GM12878 (cell line): ENCODE measurements at regions not wholly inside any gene's neighbourhood (a gene's known extent, or its start where the extent isn't known, plus 50 kb on each side); places are given as distances from the start of the nearest gene placed in this dataset.

Experiments used
- BHLHE40 ChIP-seq, 2 experiments: fragments of 450-650 bp in 1 of 2; IDR thresholded peaks; 2 replicates each; pipeline ENCODE4 v1.6.1; 2011 to 2017; ENCODE audit warnings: low read depth in 2 of 2, borderline replicate concordance in 1 of 2, improper control_type of control experiment in 1 of 2, low read length in 1 of 2, mild to moderate bottlenecking in 1 of 2
- BMI1 ChIP-seq: fragments of 450-650 bp; IDR thresholded peaks from 2 replicates; pipeline ENCODE4 v1.6.1; 2016; ENCODE audit warnings: mild to moderate bottlenecking, moderate library complexity, borderline replicate concordance
- CBX3 ChIP-seq: fragments of 200-600 bp; sonication (generic); IDR thresholded peaks from 2 replicates; pipeline ENCODE4 v1.6.1; 2016; ENCODE audit warnings: low read depth, borderline replicate concordance
- CHD1 ChIP-seq: IDR thresholded peaks from 2 replicates; pipeline ENCODE4 v1.6.1; 2012; ENCODE audit warnings: low read depth, low read length, improper control_type of control experiment
- CREM ChIP-seq: IDR thresholded peaks from 2 replicates; pipeline ENCODE4 v1.6.1; 2014; ENCODE audit warnings: antibody characterized with exemption, low read depth
- E4F1 ChIP-seq: fragments of 450-650 bp; IDR thresholded peaks from 2 replicates; pipeline ENCODE4 v1.6.1; 2018; ENCODE audit warnings: borderline replicate concordance, mild to moderate bottlenecking; ENCODE audit not compliant: partially characterized antibody
- ETV6 ChIP-seq, 2 experiments: fragments of 450-650 bp in 1 of 2; IDR thresholded peaks in 1 of 2; conservative IDR thresholded peaks in 1 of 2; 2 replicates each; pipeline ENCODE4 v1.6.1; 2014; ENCODE audit warnings: antibody characterized with exemption in 1 of 2, borderline replicate concordance in 1 of 2, low read depth in 1 of 2, mild to moderate bottlenecking in 1 of 2, moderate library complexity in 1 of 2
- FOXM1 ChIP-seq: IDR thresholded peaks from 2 replicates; pipeline ENCODE4 v1.6.1; 2012; ENCODE audit warnings: low read depth, mild to moderate bottlenecking, inconsistent platforms, low read length, moderate library complexity
- GABPA ChIP-seq: IDR thresholded peaks from 2 replicates; pipeline ENCODE4 v1.6.1; 2014; ENCODE audit warnings: antibody characterized with exemption, low read depth, mild to moderate bottlenecking, inconsistent platforms
- GATAD2B ChIP-seq: fragments of 450-650 bp; conservative IDR thresholded peaks from 2 replicates; pipeline ENCODE4 v1.6.1; 2017; ENCODE audit warnings: low read depth, mild to moderate bottlenecking, moderate library complexity
- HDAC2 ChIP-seq: fragments of 200-600 bp; sonication (generic); IDR thresholded peaks from 2 replicates; pipeline ENCODE4 v1.6.1; 2017
- MTA3 ChIP-seq: IDR thresholded peaks from 2 replicates; pipeline ENCODE4 v1.6.1; 2012; ENCODE audit warnings: low read length, inconsistent platforms, borderline replicate concordance
- NR2F1 ChIP-seq: fragments of 450-650 bp; conservative IDR thresholded peaks from 2 replicates; pipeline ENCODE4 v1.6.1; 2017; ENCODE audit warnings: mild to moderate bottlenecking
- POLR2AphosphoS5 ChIP-seq: IDR thresholded peaks from 2 replicates; pipeline ENCODE4 v1.6.1; 2011; ENCODE audit warnings: mild to moderate bottlenecking, low read length, inconsistent platforms
- RFX5 ChIP-seq: IDR thresholded peaks from 2 replicates; pipeline ENCODE4 v1.6.1; 2011; ENCODE audit warnings: low read depth, low read length, improper control_type of control experiment
- SMC3 ChIP-seq: IDR thresholded peaks from 2 replicates; pipeline ENCODE4 v1.6.1; 2011; ENCODE audit warnings: low read length, improper control_type of control experiment, borderline replicate concordance
- SPI1 ChIP-seq: IDR thresholded peaks from 2 replicates; pipeline ENCODE4 v1.6.1; 2011; ENCODE audit warnings: low read depth, mild to moderate bottlenecking, low read length, moderate library complexity, borderline replicate concordance; ENCODE audit not compliant: insufficient read depth
- TCF3 ChIP-seq: IDR thresholded peaks from 2 replicates; pipeline ENCODE4 v1.6.1; 2012; ENCODE audit warnings: low read depth, mild to moderate bottlenecking, low read length, borderline replicate concordance; ENCODE audit not compliant: insufficient read depth
- ZNF207 ChIP-seq: fragments of 450-650 bp; IDR thresholded peaks from 2 replicates; pipeline ENCODE4 v1.6.1; 2014; ENCODE audit warnings: antibody characterized with exemption, mild to moderate bottlenecking, borderline replicate concordance
- ZNF217 ChIP-seq: fragments of 450-650 bp; IDR thresholded peaks from 2 replicates; pipeline ENCODE4 v1.6.1; 2017; ENCODE audit warnings: antibody characterized with exemption, mild to moderate bottlenecking
- TF ChIP-seq, protein P1 (sequence below): fragments of 450-650 bp; IDR thresholded peaks from 2 replicates; pipeline ENCODE4 v1.6.1; 2017; ENCODE audit warnings: mild to moderate bottlenecking, low read depth, inconsistent platforms; ENCODE audit not compliant: poor library complexity, severe bottlenecking
- TF ChIP-seq, protein P2 (sequence below): fragments of 450-650 bp; formaldehyde crosslinking; IDR thresholded peaks from 2 replicates; pipeline ENCODE4 v1.4.0; 2020; ENCODE audit warnings: mild to moderate bottlenecking, moderate library complexity

GRCh38 chr15:96234109-96234892, 96.2 kb upstream of the NR2F2 start (continued):
- 0 out of 2 replicates have a peak, but pooled peaks have one; percentile 66 for TF ChIP-seq ZNF217
- TF ChIP-seq FOXM1: peak; percentile 81
- TF ChIP-seq TCF3: peak; percentile 60; the same call in 1 of the 2 replicates
- TF ChIP-seq SPI1: peak; percentile 90
- TF ChIP-seq SMC3: no peak
- peak; percentile 90 for TF ChIP-seq CREM
- 0 out of 2 replicates have a peak, but pooled peaks have one; percentile 42 for TF ChIP-seq GATAD2B
- no peak for TF ChIP-seq E4F1
- no peak; the same call in 1 of the 2 replicates for TF ChIP-seq NR2F1
- TF ChIP-seq MTA3: peak; percentile 41; the same call in 1 of the 2 replicates
- 0 out of 4 replicates have a peak, but pooled peaks of 1 of the 2 experiments have one; percentile 12 for TF ChIP-seq BHLHE40 (IDR thresholded peaks at IDR 0.05; ENCODE audit: borderline replicate concordance in 1 of 2, low read depth in 2 of 2, low read length in 1 of 2)
- TF ChIP-seq CBX3: no peak
- TF ChIP-seq HDAC2: no peak
- TF ChIP-seq ZNF207: no peak
- TF ChIP-seq BMI1: peak; percentile 89
- no peak for TF ChIP-seq RFX5
- TF ChIP-seq, protein P1, sequence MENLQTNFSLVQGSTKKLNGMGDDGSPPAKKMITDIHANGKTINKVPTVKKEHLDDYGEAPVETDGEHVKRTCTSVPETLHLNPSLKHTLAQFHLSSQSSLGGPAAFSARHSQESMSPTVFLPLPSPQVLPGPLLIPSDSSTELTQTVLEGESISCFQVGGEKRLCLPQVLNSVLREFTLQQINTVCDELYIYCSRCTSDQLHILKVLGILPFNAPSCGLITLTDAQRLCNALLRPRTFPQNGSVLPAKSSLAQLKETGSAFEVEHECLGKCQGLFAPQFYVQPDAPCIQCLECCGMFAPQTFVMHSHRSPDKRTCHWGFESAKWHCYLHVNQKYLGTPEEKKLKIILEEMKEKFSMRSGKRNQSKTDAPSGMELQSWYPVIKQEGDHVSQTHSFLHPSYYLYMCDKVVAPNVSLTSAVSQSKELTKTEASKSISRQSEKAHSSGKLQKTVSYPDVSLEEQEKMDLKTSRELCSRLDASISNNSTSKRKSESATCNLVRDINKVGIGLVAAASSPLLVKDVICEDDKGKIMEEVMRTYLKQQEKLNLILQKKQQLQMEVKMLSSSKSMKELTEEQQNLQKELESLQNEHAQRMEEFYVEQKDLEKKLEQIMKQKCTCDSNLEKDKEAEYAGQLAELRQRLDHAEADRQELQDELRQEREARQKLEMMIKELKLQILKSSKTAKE: peak; percentile 65
- no peak for TF ChIP-seq POLR2AphosphoS5
- TF ChIP-seq CHD1: no peak
- TF ChIP-seq, protein P2, sequence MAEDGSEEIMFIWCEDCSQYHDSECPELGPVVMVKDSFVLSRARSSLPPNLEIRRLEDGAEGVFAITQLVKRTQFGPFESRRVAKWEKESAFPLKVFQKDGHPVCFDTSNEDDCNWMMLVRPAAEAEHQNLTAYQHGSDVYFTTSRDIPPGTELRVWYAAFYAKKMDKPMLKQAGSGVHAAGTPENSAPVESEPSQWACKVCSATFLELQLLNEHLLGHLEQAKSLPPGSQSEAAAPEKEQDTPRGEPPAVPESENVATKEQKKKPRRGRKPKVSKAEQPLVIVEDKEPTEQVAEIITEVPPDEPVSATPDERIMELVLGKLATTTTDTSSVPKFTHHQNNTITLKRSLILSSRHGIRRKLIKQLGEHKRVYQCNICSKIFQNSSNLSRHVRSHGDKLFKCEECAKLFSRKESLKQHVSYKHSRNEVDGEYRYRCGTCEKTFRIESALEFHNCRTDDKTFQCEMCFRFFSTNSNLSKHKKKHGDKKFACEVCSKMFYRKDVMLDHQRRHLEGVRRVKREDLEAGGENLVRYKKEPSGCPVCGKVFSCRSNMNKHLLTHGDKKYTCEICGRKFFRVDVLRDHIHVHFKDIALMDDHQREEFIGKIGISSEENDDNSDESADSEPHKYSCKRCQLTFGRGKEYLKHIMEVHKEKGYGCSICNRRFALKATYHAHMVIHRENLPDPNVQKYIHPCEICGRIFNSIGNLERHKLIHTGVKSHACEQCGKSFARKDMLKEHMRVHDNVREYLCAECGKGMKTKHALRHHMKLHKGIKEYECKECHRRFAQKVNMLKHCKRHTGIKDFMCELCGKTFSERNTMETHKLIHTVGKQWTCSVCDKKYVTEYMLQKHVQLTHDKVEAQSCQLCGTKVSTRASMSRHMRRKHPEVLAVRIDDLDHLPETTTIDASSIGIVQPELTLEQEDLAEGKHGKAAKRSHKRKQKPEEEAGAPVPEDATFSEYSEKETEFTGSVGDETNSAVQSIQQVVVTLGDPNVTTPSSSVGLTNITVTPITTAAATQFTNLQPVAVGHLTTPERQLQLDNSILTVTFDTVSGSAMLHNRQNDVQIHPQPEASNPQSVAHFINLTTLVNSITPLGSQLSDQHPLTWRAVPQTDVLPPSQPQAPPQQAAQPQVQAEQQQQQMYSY (CRISPR knock-in tag): no peak
- TF ChIP-seq GABPA: peak; percentile 68
- TF ChIP-seq ETV6 (conservative IDR thresholded peaks at IDR 0.05 in 1 of 2, IDR thresholded peaks at IDR 0.05 in 1 of 2; ENCODE audit: borderline replicate concordance in 1 of 2, low read depth in 1 of 2): peak in 1 of 2 experiments; percentile 95; a peak in 2 of 4 replicates
